HepG2 (cell line): ENCODE measurements at regions not wholly inside any gene's neighbourhood (a gene's known extent, or its start where the extent isn't known, plus 50 kb on each side); places are given as distances from the start of the nearest gene placed in this dataset.

Experiments used
- ATRX ChIP-seq: sonication (generic); formaldehyde crosslinking; IDR thresholded peaks from 2 replicates; pipeline ENCODE4 v1.4.0; 2020; ENCODE audit warnings: missing genetic modification reagents, borderline replicate concordance
- ELK4 ChIP-seq: sonication (generic); formaldehyde crosslinking; IDR thresholded peaks from 2 replicates; pipeline ENCODE4 v1.9.0; 2021; ENCODE audit warnings: missing genetic modification reagents, borderline replicate concordance
- FOXC1 ChIP-seq: sonication (generic); formaldehyde crosslinking; IDR thresholded peaks from 2 replicates; pipeline ENCODE4 v1.8.0; 2022; ENCODE audit warnings: mild to moderate bottlenecking, missing genetic modification reagents, borderline replicate concordance
- MAF1 ChIP-seq: sonication (generic); formaldehyde crosslinking; IDR thresholded peaks from 2 replicates; pipeline ENCODE4 v1.5.0; 2020; ENCODE audit warnings: missing genetic modification reagents, borderline replicate concordance
- MEIS1 ChIP-seq: sonication (generic); formaldehyde crosslinking; IDR thresholded peaks from 2 replicates; pipeline ENCODE4 v1.9.0; 2021; ENCODE audit warnings: mild to moderate bottlenecking, missing genetic modification reagents, moderate library complexity, borderline replicate concordance
- PHF5A ChIP-seq: IDR thresholded peaks from one replicate; pipeline ENCODE4 v1.6.1; 2018; ENCODE audit warnings: low read depth, missing genetic modification reagents; ENCODE audit not compliant: unreplicated experiment
- RCOR2 ChIP-seq: IDR thresholded peaks from 2 replicates; pipeline ENCODE4 v1.6.1; 2016; ENCODE audit warnings: missing biosample characterization, missing genetic modification reagents
- RERE ChIP-seq: IDR thresholded peaks from 2 replicates; pipeline ENCODE4 v1.6.1; 2016; ENCODE audit warnings: low read depth, missing genetic modification reagents, missing compliant biosample characterization
- TOE1 ChIP-seq: sonication (generic); formaldehyde crosslinking; IDR thresholded peaks from 2 replicates; pipeline ENCODE4 v1.4.0; 2020; ENCODE audit warnings: mild to moderate bottlenecking, missing genetic modification reagents
- ZNF20 ChIP-seq: sonication (generic); formaldehyde crosslinking; IDR thresholded peaks from 2 replicates; pipeline ENCODE4 v1.4.0; 2020; ENCODE audit warnings: mild to moderate bottlenecking, moderate library complexity, missing genetic modification reagents
- ZNF224 ChIP-seq: sonication (generic); formaldehyde crosslinking; IDR thresholded peaks from 2 replicates; pipeline ENCODE4 v1.5.0; 2020; ENCODE audit warnings: mild to moderate bottlenecking, missing genetic modification reagents
- ZNF343 ChIP-seq: sonication (generic); formaldehyde crosslinking; IDR thresholded peaks from 2 replicates; pipeline ENCODE4 v1.4.0; 2020; ENCODE audit warnings: mild to moderate bottlenecking, missing genetic modification reagents
- ZNF557 ChIP-seq: sonication (generic); formaldehyde crosslinking; IDR thresholded peaks from 2 replicates; pipeline ENCODE4 v1.4.0; 2020; ENCODE audit warnings: missing genetic modification reagents
- ZNF614 ChIP-seq: IDR thresholded peaks from 2 replicates; pipeline ENCODE4 v1.6.1; 2018; ENCODE audit warnings: missing biosample characterization, missing genetic modification reagents, inconsistent platforms, borderline replicate concordance
- ZNF839 ChIP-seq: sonication (generic); formaldehyde crosslinking; IDR thresholded peaks from 2 replicates; pipeline ENCODE4 v1.4.0; 2020; ENCODE audit warnings: missing genetic modification reagents, mild to moderate bottlenecking, borderline replicate concordance
- TF ChIP-seq, protein P1 (sequence below): sonication (generic); formaldehyde crosslinking; IDR thresholded peaks from 2 replicates; pipeline ENCODE4 v1.5.1; 2020; ENCODE audit warnings: missing genetic modification reagents, mild to moderate bottlenecking, borderline replicate concordance
- TF ChIP-seq, protein P2 (sequence below): sonication (generic); formaldehyde crosslinking; IDR thresholded peaks from 2 replicates; pipeline ENCODE4 v1.9.0; 2021; ENCODE audit warnings: mild to moderate bottlenecking, missing genetic modification reagents

GRCh38 chr12:112599871-112600270, 181.1 kb downstream of the PTPN11 start (continued):
- TF ChIP-seq, protein P1, sequence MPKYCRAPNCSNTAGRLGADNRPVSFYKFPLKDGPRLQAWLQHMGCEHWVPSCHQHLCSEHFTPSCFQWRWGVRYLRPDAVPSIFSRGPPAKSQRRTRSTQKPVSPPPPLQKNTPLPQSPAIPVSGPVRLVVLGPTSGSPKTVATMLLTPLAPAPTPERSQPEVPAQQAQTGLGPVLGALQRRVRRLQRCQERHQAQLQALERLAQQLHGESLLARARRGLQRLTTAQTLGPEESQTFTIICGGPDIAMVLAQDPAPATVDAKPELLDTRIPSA: no peak
- TF ChIP-seq, protein P2, sequence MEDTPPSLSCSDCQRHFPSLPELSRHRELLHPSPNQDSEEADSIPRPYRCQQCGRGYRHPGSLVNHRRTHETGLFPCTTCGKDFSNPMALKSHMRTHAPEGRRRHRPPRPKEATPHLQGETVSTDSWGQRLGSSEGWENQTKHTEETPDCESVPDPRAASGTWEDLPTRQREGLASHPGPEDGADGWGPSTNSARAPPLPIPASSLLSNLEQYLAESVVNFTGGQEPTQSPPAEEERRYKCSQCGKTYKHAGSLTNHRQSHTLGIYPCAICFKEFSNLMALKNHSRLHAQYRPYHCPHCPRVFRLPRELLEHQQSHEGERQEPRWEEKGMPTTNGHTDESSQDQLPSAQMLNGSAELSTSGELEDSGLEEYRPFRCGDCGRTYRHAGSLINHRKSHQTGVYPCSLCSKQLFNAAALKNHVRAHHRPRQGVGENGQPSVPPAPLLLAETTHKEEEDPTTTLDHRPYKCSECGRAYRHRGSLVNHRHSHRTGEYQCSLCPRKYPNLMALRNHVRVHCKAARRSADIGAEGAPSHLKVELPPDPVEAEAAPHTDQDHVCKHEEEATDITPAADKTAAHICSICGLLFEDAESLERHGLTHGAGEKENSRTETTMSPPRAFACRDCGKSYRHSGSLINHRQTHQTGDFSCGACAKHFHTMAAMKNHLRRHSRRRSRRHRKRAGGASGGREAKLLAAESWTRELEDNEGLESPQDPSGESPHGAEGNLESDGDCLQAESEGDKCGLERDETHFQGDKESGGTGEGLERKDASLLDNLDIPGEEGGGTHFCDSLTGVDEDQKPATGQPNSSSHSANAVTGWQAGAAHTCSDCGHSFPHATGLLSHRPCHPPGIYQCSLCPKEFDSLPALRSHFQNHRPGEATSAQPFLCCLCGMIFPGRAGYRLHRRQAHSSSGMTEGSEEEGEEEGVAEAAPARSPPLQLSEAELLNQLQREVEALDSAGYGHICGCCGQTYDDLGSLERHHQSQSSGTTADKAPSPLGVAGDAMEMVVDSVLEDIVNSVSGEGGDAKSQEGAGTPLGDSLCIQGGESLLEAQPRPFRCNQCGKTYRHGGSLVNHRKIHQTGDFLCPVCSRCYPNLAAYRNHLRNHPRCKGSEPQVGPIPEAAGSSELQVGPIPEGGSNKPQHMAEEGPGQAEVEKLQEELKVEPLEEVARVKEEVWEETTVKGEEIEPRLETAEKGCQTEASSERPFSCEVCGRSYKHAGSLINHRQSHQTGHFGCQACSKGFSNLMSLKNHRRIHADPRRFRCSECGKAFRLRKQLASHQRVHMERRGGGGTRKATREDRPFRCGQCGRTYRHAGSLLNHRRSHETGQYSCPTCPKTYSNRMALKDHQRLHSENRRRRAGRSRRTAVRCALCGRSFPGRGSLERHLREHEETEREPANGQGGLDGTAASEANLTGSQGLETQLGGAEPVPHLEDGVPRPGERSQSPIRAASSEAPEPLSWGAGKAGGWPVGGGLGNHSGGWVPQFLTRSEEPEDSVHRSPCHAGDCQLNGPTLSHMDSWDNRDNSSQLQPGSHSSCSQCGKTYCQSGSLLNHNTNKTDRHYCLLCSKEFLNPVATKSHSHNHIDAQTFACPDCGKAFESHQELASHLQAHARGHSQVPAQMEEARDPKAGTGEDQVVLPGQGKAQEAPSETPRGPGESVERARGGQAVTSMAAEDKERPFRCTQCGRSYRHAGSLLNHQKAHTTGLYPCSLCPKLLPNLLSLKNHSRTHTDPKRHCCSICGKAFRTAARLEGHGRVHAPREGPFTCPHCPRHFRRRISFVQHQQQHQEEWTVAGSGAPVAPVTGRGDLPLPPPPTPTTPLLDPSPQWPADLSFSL (CRISPR knock-in tag): no peak
- TF ChIP-seq MEIS1 (CRISPR knock-in tag) (no peak), ATRX (CRISPR knock-in tag) (no peak), ZNF614 (no peak; the same call in 1 of the 2 replicates), RERE (CRISPR knock-in tag) (no peak), TOE1 (CRISPR knock-in tag) (no peak), PHF5A (no peak), ELK4 (CRISPR knock-in tag) (no peak), ZNF343 (no peak), FOXC1 (no peak), ZNF224 (CRISPR knock-in tag) (no peak), MAF1 (CRISPR knock-in tag) (no peak), ZNF557 (CRISPR knock-in tag) (0 out of 2 replicates have a peak, but pooled peaks have one; percentile 46), ZNF839 (CRISPR knock-in tag) (no peak), RCOR2 (peak; percentile 78), ZNF20 (CRISPR knock-in tag) (no peak)
